ENCODE measurements at regions not wholly inside any gene's neighbourhood (a gene's known extent, or its start where the extent isn't known, plus 50 kb on each side); places are given as distances from the start of the nearest gene placed in this dataset.
"Not testable (repeated sequence)": the region's sequence is repeated elsewhere in the genome, so short reads cannot be mapped to it uniquely, and the experiment has no call there.

DNA sequence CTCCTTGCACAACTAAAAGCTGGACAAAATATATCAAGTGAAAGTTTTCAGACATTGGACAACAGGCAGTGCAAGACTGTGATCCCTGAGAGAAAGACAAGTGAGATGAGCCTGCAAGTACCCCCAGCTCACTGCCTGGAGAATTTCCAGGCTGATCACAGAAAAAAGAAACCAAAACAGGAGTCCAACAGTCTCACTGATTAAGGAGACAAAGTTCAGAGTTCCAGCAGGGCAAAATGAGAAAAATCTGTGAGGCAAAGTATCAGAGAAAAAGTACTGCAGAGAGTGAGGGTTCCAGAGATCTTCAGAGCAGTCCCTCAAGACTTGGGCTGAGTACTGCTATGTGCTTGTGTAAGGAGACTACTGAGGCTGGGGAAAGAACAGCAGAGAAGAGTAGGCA, 56.0 kb upstream of the PRSS3 start:
- H3K27me3 ChIP-seq (ENCODE audit: low read length), result no peaks in the 10 kb centered on the region
- H3K4me3 ChIP-seq (ENCODE audit: insufficient read depth, low read length, poor library complexity, severe bottlenecking), result no peak overlapping the region
- no peaks in the 10 kb centered on the region for H3F3A ChIP-seq (ENCODE audit: insufficient read depth)
- H3K4me2 ChIP-seq (ENCODE audit: low read depth, low read length, poor library complexity, severe bottlenecking), result no peak overlapping the region
- H3K9me3 ChIP-seq (ENCODE audit: insufficient read depth, low read length), result no peaks in the 10 kb centered on the region
- H3K27ac ChIP-seq (ENCODE audit: low read depth, low read length), result no peak overlapping the region
- no peak for TF ChIP-seq CTCF (IDR thresholded peaks at IDR 0.05; ENCODE audit: insufficient read depth, low read length, poor library complexity, severe bottlenecking)
- TF ChIP-seq EZH2phosphoT487 (conservative IDR thresholded peaks at IDR 0.05; ENCODE audit: low read length), result no peak
- H4K20me1 ChIP-seq (ENCODE audit: low read depth, low read length), result no peaks in the 10 kb centered on the region
- H3K9ac ChIP-seq (ENCODE audit: low read length), result no peak overlapping the region
- H3K79me2 ChIP-seq (ENCODE audit: insufficient read depth, low read length), result no peaks in the 10 kb centered on the region
- no peaks in the 10 kb centered on the region for H3K36me3 ChIP-seq (ENCODE audit: low read length)
- no peak overlapping the region for H2AFZ ChIP-seq (ENCODE audit: low read depth, low read length, severe bottlenecking)
- no peaks in the 10 kb centered on the region for H3K9me2 ChIP-seq (replicated peaks; ENCODE audit: insufficient read depth, low read length)

DNA sequence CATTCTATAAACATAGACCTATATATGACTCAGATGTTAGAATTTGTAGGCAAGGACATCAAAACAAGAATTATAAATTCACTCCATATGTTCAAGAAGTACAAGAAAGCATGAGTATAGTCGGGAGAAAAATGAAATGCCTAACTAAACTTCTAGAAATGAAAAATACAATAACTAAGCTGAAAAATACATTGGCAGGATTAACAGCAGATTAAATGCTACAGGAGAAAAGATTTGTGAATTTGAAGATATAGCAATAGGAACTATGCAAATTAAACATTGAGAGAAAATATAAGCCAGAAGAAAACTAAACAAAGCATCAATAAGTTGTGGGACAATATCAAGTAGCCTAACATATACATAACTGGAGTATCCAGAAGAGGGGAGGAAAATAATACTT, 55.3 kb upstream of the PRSS3 start:
- Histone ChIP-seq H2AFZ (ENCODE audit: low read depth, low read length, severe bottlenecking) (no peak overlapping the region), H3K4me3 (ENCODE audit: insufficient read depth, low read length, poor library complexity, severe bottlenecking) (no peak overlapping the region), H3K9me3 (ENCODE audit: insufficient read depth, low read length) (no peaks in the 10 kb centered on the region), H3K79me2 (ENCODE audit: insufficient read depth, low read length) (no peaks in the 10 kb centered on the region), H4K20me1 (ENCODE audit: low read depth, low read length) (no peaks in the 10 kb centered on the region), H3K27ac (ENCODE audit: low read depth, low read length) (no peak overlapping the region), H3K36me3 (ENCODE audit: low read length) (no peaks in the 10 kb centered on the region), H3K4me2 (ENCODE audit: low read depth, low read length, poor library complexity, severe bottlenecking) (no peak overlapping the region), H3F3A (ENCODE audit: insufficient read depth) (no peaks in the 10 kb centered on the region), H3K27me3 (ENCODE audit: low read length) (no peaks in the 10 kb centered on the region), H3K9me2 (replicated peaks; ENCODE audit: insufficient read depth, low read length) (no peaks in the 10 kb centered on the region), H3K9ac (ENCODE audit: low read length) (no peak overlapping the region)
- no peak for TF ChIP-seq EZH2phosphoT487 (conservative IDR thresholded peaks at IDR 0.05; ENCODE audit: low read length)
- TF ChIP-seq CTCF (IDR thresholded peaks at IDR 0.05; ENCODE audit: insufficient read depth, low read length, poor library complexity, severe bottlenecking), result no peak

DNA sequence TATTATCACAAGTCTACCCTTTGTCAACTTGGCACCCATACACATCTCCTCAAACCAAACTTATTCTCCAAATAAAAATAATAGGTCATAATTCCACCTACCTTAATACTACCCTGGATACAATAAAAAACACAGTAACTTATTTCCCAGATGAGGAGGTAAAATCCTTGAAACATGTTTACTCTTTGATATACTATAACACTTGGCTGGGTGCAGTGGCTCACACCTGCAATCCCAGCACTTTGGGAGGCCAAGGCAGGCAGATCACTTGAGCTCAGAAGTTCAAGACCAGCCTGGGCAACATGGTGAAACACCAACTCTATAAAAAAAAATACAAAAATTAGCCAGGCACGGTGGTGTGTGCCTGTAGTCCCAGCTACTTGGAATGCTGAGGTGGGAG, 54.4 kb upstream of the PRSS3 start:
- not testable (repeated sequence) for H3K9ac ChIP-seq (ENCODE audit: low read length); H2AFZ ChIP-seq (ENCODE audit: low read depth, low read length, severe bottlenecking); H3K4me3 ChIP-seq (ENCODE audit: insufficient read depth, low read length, poor library complexity, severe bottlenecking); H4K20me1 ChIP-seq (ENCODE audit: low read depth, low read length); H3K27me3 ChIP-seq (ENCODE audit: low read length); H3K9me2 ChIP-seq (replicated peaks; ENCODE audit: insufficient read depth, low read length); H3K36me3 ChIP-seq (ENCODE audit: low read length); H3K9me3 ChIP-seq (ENCODE audit: insufficient read depth, low read length); H3K4me2 ChIP-seq (ENCODE audit: low read depth, low read length, poor library complexity, severe bottlenecking); H3K27ac ChIP-seq (ENCODE audit: low read depth, low read length); H3F3A ChIP-seq (ENCODE audit: insufficient read depth); H3K79me2 ChIP-seq (ENCODE audit: insufficient read depth, low read length)

GRCh38 chr9:33742051-33742450, 53.3 kb upstream of the PRSS3 start:
- Histone ChIP-seq H3K36me3 (ENCODE audit: low read length) (no peaks in the 10 kb centered on the region), H3K9ac (ENCODE audit: low read length) (no peak overlapping the region), H3K9me2 (replicated peaks; ENCODE audit: insufficient read depth, low read length) (no peaks in the 10 kb centered on the region), H3F3A (ENCODE audit: insufficient read depth) (no peaks in the 10 kb centered on the region), H3K4me2 (ENCODE audit: low read depth, low read length, poor library complexity, severe bottlenecking) (no peak overlapping the region), H4K20me1 (ENCODE audit: low read depth, low read length) (no peaks in the 10 kb centered on the region), H2AFZ (ENCODE audit: low read depth, low read length, severe bottlenecking) (no peak overlapping the region), H3K79me2 (ENCODE audit: insufficient read depth, low read length) (no peaks in the 10 kb centered on the region), H3K9me3 (ENCODE audit: insufficient read depth, low read length) (no peaks in the 10 kb centered on the region), H3K27ac (ENCODE audit: low read depth, low read length) (no peak overlapping the region), H3K27me3 (ENCODE audit: low read length) (no peaks in the 10 kb centered on the region), H3K4me3 (ENCODE audit: insufficient read depth, low read length, poor library complexity, severe bottlenecking) (no peak overlapping the region)
- TF ChIP-seq EZH2phosphoT487 (conservative IDR thresholded peaks at IDR 0.05; ENCODE audit: low read length), result no peak
- no peak for TF ChIP-seq CTCF (IDR thresholded peaks at IDR 0.05; ENCODE audit: insufficient read depth, low read length, poor library complexity, severe bottlenecking)
